ENCODE measurements at regions not wholly inside any gene's neighbourhood (a gene's known extent, or its start where the extent isn't known, plus 50 kb on each side); places are given as distances from the start of the nearest gene placed in this dataset.
A peak's percentile ranks its signal among the peaks of the same experiment; 100 is the strongest.

DNA sequence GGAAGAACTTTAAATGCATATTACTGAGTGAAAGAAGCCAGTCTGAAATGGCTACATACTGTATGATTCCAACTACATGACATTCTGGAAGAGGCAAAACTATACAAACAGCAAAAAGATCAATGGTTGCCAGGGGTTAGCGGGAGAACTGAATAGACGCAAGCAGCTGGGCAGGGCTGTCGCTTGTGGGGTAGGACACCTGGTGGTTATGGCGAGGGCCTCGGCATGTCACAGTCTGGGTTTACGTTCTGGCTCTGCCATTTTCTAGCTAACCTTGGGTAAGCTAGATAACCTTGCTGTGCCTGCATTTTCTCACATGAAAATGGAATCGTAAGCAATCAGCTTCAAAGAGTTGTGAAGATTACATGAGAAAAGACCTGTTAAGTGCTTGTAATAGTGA is 55.2 kb upstream of the SYT13 start:
- no peak for DNase-seq

DNA sequence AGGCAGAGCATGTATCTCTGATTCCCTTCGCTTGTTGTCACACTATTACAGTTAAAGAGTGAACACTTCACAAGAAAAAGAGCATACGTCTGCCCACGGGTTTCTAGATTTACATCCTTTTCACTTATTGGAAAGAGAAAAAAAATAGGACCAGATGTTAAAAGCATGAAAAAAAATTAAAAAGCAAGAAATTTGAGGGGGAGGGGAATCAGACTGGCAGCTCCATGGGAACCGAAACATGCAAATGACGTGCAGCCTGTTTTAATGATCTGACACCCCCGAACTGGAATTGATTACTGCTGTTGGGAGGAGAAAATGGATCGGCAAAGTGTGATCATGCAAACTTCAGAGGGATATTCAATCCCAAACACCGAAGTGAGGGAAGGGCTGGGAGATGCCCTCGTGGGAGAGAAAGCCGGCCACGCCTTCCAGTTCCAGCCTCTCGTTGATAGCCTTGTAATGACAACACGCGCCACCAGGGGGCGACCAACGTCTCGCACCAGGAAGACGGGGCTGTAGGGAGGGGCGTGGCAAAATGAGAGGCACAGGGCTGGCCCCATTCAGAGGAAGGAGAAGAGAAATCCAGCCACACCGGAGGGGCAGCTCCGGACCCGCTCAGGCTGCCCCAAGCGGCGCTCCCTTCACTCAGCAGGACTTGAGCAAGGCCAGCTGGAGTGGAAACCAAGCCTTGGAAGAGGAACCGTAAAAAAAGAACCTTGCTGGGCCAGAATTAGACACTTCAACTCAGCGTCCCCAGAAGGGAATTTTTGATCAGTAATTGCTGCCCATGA is 53.8 kb upstream of the SYT13 start:
- peak; percentile 91 for DNase-seq

DNA sequence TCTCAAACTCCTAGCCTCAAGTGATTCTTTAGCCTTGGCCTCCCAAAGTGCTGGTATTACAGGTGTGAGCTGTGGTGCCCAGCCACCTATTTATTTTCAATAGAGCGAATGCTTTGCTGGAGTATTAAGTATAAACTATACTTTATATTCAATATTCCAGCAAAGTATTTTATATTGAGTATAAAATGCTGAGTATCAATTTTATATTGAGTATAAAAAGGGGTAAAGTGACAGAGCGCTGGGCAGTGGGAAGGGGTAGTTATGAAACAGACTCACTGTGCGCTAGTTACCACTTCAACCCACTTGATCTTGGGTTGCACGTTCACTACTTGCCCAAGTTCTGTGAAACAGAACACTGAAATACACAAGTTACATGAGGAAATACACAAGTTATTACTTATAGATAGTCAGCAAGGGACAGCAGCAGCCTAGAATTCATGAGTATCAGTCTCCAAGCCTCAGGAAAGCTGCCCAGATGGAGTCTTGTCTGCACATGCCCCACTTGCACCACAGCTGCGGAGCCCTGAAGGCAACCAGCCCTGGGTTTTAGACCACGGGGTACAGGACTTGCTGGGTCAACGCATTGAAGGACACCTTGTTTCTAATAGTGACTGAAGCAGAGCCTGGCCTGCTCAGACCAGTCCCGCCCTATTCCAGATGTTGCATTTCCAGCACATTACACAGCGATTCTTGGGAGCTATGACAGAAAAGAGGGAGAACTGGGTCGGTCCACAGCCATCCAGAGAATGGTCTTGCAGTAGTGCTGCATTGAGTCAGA is 51.6 kb upstream of the SYT13 start:
- DNase-seq: no peak

DNA sequence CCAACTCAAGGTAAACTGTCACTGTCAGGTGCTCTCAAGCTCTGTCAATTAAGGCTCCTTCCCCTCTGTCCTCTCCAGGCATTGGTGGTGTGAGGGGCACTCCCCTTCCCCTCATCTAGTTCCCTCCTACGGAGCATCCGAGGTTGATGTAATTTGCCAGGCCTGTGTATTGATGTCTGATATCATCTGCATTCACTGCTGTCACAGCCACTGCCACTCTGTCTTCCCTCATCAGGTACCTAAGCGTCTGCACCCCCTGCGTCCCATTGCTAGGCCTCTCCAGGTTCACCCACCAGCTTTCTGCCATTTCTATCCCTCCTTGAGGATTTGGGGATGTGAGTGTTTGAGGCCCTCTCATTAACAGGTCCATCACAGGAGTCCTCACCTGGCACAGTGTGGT is 50.0 kb upstream of the SYT13 start:
- no peak for DNase-seq

All from left hindlimb (tissue), 1 donor.